Hepatocyte (in vitro differentiated cells): ENCODE measurements at regions not wholly inside any gene's neighbourhood (a gene's known extent, or its start where the extent isn't known, plus 50 kb on each side); places are given as distances from the start of the nearest gene placed in this dataset.

Experiments used
- EZH2 ChIP-seq: fragments of 200-600 bp; sonication (generic); IDR thresholded peaks from 2 replicates; pipeline ENCODE4 v1.6.1; 2016; ENCODE audit warnings: antibody characterized with exemption, mild to moderate bottlenecking, borderline replicate concordance
- TF ChIP-seq, protein P1 (sequence below): fragments of 200-600 bp; sonication (generic); IDR thresholded peaks from 2 replicates; pipeline ENCODE4 v1.5.1; 2016; ENCODE audit warnings: antibody characterized with exemption, mild to moderate bottlenecking; ENCODE audit not compliant: poor library complexity

- TF ChIP-seq, protein P1, sequence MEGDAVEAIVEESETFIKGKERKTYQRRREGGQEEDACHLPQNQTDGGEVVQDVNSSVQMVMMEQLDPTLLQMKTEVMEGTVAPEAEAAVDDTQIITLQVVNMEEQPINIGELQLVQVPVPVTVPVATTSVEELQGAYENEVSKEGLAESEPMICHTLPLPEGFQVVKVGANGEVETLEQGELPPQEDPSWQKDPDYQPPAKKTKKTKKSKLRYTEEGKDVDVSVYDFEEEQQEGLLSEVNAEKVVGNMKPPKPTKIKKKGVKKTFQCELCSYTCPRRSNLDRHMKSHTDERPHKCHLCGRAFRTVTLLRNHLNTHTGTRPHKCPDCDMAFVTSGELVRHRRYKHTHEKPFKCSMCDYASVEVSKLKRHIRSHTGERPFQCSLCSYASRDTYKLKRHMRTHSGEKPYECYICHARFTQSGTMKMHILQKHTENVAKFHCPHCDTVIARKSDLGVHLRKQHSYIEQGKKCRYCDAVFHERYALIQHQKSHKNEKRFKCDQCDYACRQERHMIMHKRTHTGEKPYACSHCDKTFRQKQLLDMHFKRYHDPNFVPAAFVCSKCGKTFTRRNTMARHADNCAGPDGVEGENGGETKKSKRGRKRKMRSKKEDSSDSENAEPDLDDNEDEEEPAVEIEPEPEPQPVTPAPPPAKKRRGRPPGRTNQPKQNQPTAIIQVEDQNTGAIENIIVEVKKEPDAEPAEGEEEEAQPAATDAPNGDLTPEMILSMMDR, result no peak
- TF ChIP-seq EZH2, result no peak
These were observed 609.2 kb upstream of the ZNF385D start for GRCh38 chr3:22360164-22360563.
